ENCODE measurements at regions not wholly inside any gene's neighbourhood (a gene's known extent, or its start where the extent isn't known, plus 50 kb on each side); places are given as distances from the start of the nearest gene placed in this dataset.

- H3K4me3 ChIP-seq = no peak overlapping the region
- H3K9me3 ChIP-seq = no peaks in the 10 kb centered on the region
- H3K36me3 ChIP-seq (ENCODE audit: low read depth, missing control alignments) = no peaks in the 10 kb centered on the region
- DNase-seq = no peak
- H3K27me3 ChIP-seq = no peaks in the 10 kb centered on the region
- H3K4me1 ChIP-seq = no peaks in the 10 kb centered on the region
- intact Hi-C loops (cut with DNase I; ENCODE audit: low total_unique reads) = no loop called here
- H3K27ac ChIP-seq = no peak overlapping the region
- 60 to 61% methylated on average over 8 of the region's 8 CpGs for WGBS, 2 donors
- TF ChIP-seq CTCF (IDR thresholded peaks at IDR 0.05) = no peak
- TF ChIP-seq POLR2A (IDR thresholded peaks at IDR 0.05) = no peak
Observed at GRCh38 chr16:6846452-6846851, 486.2 kb upstream of the RBFOX1 start.

GRCh38 chr16:6841392-6841791, 491.3 kb upstream of the RBFOX1 start:
- TF ChIP-seq POLR2A (IDR thresholded peaks at IDR 0.05) (no peak), CTCF (IDR thresholded peaks at IDR 0.05) (no peak)
- WGBS, 2 donors = 82 to 85% methylated on average over 6 of the region's 6 CpGs
- intact Hi-C loops (cut with DNase I; ENCODE audit: low total_unique reads) = no loop called here
- H3K27me3 ChIP-seq = no peaks in the 10 kb centered on the region
- H3K9me3 ChIP-seq = no peaks in the 10 kb centered on the region
- H3K36me3 ChIP-seq (ENCODE audit: low read depth, missing control alignments) = no peaks in the 10 kb centered on the region
- no peak for DNase-seq
- H3K4me3 ChIP-seq = no peak overlapping the region
- no peak overlapping the region for H3K27ac ChIP-seq
- H3K4me1 ChIP-seq = no peaks in the 10 kb centered on the region

- Histone ChIP-seq H3K4me3 (no peak overlapping the region), H3K27me3 (no peaks in the 10 kb centered on the region), H3K27ac (no peak overlapping the region), H3K9me3 (no peaks in the 10 kb centered on the region), H3K36me3 (ENCODE audit: low read depth, missing control alignments) (no peaks in the 10 kb centered on the region), H3K4me1 (no peaks in the 10 kb centered on the region)
- intact Hi-C loops (cut with DNase I; ENCODE audit: low total_unique reads) = no loop called here
- WGBS, 2 donors = 89% methylated on average over 2 of the region's 2 CpGs
- DNase-seq = no peak
- no peak for TF ChIP-seq POLR2A (IDR thresholded peaks at IDR 0.05)
Observed at GRCh38 chr16:6837722-6838121, 494.9 kb upstream of the RBFOX1 start.

GRCh38 chr16:6836766-6837165, 495.9 kb upstream of the RBFOX1 start:
- 83 to 86% methylated on average over 3 of the region's 3 CpGs for WGBS, 2 donors
- Histone ChIP-seq H3K4me1 (no peaks in the 10 kb centered on the region), H3K36me3 (ENCODE audit: low read depth, missing control alignments) (no peaks in the 10 kb centered on the region), H3K4me3 (no peak overlapping the region), H3K9me3 (no peaks in the 10 kb centered on the region), H3K27ac (no peak overlapping the region), H3K27me3 (no peaks in the 10 kb centered on the region)
- no peak for DNase-seq
- intact Hi-C loops (cut with DNase I; ENCODE audit: low total_unique reads) = no loop called here
- TF ChIP-seq CTCF (IDR thresholded peaks at IDR 0.05) = no peak
- TF ChIP-seq POLR2A (IDR thresholded peaks at IDR 0.05) = no peak

GRCh38 chr16:6835941-6836340, 496.7 kb upstream of the RBFOX1 start:
- no peak for DNase-seq
- intact Hi-C loops (cut with DNase I; ENCODE audit: low total_unique reads) = no loop called here
- 87 to 88% methylated on average over 5 of the region's 5 CpGs for WGBS, 2 donors

More at GRCh38 chr16:6835941-6836340, 496.7 kb upstream of the RBFOX1 start:
- TF ChIP-seq CTCF (IDR thresholded peaks at IDR 0.05) (no peak), POLR2A (IDR thresholded peaks at IDR 0.05) (no peak)
- Histone ChIP-seq H3K4me1 (no peaks in the 10 kb centered on the region), H3K4me3 (no peak overlapping the region), H3K27ac (no peak overlapping the region), H3K27me3 (no peaks in the 10 kb centered on the region), H3K36me3 (ENCODE audit: low read depth, missing control alignments) (no peaks in the 10 kb centered on the region), H3K9me3 (no peaks in the 10 kb centered on the region)
